ENCODE measurements at regions not wholly inside any gene's neighbourhood (a gene's known extent, or its start where the extent isn't known, plus 50 kb on each side); places are given as distances from the start of the nearest gene placed in this dataset.

DNA sequence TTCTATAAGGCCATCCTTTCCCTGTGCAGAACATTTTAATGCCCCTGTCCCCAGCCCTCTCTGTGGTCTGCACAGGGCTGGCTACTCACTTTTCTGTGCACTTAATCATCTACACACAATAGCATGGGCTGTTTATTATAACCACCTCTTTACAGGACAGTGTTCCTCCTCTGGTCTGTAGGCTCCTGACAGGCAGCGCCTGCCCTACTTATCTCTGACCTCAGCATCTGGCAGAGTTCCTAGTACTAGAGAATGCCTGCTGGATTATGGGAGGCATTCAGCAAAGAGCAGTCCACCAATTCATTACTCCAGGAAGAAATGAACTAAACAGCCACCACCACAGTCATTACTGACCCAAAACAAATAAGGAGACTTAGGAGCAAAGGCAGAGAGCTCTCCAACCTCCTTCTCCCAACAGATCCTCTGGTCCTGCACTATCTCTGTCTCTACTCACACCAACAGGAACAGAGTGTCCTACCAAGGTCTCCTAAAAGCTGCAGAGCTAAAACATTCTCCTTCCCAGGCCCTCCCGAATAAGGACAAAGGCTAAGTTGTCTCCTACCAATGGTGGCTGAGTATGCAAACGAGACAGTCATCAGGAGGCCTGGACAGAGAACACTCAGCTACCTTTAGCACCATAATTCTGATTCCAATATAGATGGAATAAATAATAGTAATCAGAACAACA is 279.2 kb downstream of the QDPR start:
- TF ChIP-seq, protein P1, sequence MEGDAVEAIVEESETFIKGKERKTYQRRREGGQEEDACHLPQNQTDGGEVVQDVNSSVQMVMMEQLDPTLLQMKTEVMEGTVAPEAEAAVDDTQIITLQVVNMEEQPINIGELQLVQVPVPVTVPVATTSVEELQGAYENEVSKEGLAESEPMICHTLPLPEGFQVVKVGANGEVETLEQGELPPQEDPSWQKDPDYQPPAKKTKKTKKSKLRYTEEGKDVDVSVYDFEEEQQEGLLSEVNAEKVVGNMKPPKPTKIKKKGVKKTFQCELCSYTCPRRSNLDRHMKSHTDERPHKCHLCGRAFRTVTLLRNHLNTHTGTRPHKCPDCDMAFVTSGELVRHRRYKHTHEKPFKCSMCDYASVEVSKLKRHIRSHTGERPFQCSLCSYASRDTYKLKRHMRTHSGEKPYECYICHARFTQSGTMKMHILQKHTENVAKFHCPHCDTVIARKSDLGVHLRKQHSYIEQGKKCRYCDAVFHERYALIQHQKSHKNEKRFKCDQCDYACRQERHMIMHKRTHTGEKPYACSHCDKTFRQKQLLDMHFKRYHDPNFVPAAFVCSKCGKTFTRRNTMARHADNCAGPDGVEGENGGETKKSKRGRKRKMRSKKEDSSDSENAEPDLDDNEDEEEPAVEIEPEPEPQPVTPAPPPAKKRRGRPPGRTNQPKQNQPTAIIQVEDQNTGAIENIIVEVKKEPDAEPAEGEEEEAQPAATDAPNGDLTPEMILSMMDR (IDR thresholded peaks at IDR 0.05) = no peak
- peak in 3 of 4 donors; percentile 51 to 65 (median 58) for TF ChIP-seq POLR2AphosphoS5 (IDR thresholded peaks at IDR 0.05)

Measured in sigmoid colon (tissue), 4 donors.